ENCODE measurements at regions not wholly inside any gene's neighbourhood (a gene's known extent, or its start where the extent isn't known, plus 50 kb on each side); places are given as distances from the start of the nearest gene placed in this dataset.

DNA sequence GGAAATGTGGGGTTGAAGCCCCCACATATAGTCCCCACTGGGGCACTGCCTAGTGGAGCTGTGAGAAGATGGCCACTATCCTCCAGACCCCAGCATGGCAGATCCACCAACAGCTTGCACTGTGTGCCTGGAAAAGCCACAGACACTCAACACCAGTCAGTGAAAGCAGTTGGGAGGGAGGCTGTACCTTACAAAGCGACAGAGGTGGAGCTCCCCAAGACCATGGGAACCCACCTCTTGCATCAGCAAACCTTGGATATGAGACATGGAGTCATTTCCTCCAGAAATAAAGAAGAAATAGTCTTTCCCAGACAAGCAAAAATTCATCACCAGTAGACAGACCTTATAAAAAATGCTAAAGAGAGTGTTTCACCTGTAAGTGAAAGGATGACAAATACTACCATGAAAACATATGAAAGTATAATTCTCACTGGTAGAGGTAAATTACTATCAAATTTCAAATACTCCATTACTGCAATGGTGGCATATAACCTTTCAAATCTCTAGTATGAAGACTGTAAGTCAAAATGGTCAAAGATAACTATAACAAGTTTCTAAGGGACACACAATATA, 152.6 kb upstream of the EPHA4 start:
- TF ChIP-seq CTCF (IDR thresholded peaks at IDR 0.05; ENCODE audit: insufficient read depth, low read length) (no peak), POLR2AphosphoS5 (IDR thresholded peaks at IDR 0.05; ENCODE audit: low read depth) (no peak)
